Fibroblast of gingiva (primary cell): ENCODE measurements at regions not wholly inside any gene's neighbourhood (a gene's known extent, or its start where the extent isn't known, plus 50 kb on each side); places are given as distances from the start of the nearest gene placed in this dataset.
"Not testable (repeated sequence)": the region's sequence is repeated elsewhere in the genome, so short reads cannot be mapped to it uniquely, and the experiment has no call there.

Experiments used
- DNase-seq: peaks from one replicate; pipeline ENCODE4 v3.0.0-alpha.2; 2011; ENCODE audit warnings: low read depth

DNA sequence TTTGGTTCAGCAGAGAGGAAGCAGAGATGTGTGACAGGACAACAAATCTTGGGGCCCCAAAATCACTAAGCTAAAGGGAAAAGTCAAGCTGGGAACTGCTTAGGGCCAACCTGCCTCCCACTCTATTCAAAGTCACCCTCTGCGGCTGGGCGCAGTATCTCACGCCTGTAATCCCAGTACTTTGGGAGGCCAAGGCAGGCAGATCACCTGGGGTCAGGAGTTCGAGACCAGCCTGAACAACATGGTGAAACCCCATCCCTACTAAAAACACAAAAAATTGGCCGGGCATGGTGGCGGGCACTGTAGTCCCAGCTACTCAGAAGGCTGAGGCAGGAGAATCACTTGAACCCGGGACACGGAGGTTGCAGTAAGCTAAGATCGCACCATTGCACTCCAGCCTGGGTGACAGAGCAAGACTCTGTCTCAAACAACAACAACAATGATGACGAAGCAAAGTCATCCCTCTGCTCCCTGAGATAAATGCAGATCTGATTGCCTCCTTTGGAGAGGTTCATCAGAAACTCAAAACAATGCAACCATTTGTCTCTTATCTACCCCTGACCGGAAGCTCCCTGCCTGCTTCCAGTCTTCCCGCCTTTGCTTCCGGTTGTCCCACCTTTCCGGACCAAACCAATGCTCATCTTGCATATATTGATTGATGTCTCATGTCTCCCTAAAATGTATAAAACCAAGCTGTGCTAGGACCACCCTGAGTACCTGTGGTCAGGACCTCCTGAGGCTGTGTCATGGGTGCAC lies 136.4 kb upstream of the AFDN start:
- not testable (repeated sequence) for DNase-seq

DNA sequence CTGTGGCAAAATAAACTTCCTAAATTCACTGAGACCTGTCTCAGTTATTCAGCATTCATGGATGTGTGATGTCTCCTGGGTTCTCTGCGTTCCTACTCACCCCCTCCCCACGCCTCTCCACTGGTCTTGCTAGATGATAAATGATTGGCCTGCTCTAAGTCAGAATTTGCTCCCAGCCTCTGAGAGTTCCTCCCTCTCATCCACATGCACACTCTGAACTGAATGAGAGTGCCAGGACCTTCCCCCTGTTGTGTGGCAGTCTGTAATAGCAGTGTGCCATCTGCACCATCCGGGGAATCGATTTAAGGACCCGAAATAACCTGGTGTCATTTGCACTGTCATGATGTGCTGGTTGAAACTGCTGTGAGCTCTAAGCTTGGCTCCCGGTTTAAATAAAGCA lies 135.8 kb upstream of the AFDN start:
- no peak for DNase-seq

DNA sequence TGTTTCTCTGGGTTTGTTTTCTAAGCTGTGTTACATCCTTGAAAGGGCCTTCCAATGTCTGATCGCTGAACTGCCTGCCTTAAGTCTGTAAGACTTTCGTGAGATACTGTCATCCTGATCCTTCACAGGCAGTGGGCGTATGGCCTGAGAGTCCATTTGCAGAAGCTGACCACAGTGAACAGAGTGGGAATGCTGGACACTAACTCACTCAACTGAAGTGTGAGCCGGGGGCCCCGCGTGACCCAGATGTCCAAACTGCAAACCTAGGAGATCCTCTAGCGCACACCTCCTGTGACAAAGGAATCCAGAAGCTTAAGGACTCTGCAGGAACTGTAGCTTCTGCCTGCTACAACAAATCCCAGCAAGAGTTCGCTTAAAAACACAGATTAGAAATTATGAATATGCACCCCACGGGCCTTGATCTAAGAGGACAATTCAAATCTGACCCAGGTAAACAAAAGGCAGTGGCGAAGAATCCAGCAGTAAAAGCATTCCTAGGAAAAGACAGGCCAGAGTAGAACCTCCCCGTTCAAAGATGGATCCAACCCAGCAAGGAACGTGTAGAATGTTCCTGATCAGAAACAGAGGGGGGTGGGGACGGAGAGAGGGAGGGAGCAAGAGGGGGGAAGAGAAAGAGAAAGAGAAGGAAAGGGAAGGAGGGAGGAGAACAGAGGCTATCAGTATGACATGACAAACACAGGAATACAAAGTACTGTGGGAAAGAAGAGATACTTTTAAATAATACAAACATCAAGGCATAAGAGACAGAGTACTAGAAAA lies 135.0 kb upstream of the AFDN start:
- no peak for DNase-seq

DNA sequence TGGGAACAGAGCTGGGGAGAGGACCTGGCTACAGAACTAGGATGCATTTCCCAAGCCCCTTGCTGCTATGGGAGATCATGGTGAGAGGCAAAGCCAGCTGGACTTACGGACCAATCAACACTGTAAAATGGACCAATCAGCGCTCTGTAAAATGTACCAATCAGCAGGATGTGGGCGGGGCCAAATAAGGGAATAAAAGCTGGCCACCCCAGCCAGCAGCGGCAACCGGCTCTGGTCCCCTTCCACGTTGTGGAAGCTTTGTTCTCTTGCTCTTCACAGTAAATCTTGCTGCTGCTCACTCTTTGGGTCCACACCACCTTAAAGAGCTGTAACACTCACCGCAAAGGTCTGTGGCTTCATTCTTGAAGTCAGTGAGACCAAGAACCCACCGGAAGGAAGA lies 133.2 kb upstream of the AFDN start:
- DNase-seq: not testable (repeated sequence)

DNA sequence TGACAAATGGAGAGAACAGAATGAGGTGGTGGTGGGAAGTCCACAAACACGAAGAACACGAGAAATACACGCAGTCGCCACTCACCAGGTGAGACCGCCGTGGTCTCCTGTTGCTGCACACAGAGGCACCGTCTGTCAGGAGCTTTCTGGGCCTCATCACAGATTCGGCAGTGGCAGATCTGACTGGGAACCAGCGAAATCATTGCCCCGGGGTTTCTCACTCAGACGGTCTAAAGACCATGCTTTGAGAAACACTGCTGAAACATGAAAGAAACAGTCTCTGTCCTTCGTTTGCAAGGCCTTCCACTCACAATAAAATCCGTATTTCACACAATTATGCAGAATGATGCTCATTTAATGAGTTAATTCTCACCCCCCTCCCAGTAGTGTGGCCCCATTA lies 130.9 kb upstream of the AFDN start:
- no peak for DNase-seq

DNA sequence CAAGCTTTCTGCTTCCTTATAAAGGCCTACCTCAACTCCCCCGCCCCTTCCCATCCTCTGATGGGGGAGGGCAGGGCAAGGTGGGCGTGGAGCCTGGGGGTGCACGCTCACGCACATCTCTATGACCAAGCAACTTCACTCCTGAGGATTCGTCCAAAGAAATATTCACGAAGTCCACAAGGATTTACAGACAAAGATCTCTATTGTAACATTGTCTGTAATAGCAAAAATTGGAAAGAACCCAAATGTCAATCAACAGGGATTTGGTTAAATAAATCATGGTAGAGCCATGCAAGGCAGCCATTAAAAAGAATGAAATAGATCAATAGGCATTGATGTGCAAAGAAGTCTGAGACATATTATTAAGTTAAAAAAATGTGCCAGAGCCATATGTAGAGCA lies 130.4 kb upstream of the AFDN start:
- DNase-seq: no peak

DNA sequence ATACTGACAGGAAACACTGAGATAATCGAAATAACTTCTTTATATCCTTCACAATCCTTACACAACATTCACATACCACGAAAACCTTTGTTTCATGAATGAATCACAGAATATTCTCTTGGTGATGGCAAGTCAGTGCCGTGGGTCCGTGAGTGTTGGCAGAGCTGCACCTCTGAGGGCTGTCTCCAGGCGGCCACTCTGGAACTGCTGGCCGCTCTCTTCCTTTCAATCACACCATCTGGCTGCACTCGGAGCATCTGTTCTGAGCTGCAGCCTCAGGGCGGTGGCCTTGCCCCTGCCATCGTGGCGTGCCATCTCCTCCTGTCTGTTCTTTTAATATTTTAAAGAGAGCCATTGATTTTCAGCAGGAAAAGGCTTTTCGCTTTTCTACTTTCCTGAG lies 129.4 kb upstream of the AFDN start:
- no peak for DNase-seq

DNA sequence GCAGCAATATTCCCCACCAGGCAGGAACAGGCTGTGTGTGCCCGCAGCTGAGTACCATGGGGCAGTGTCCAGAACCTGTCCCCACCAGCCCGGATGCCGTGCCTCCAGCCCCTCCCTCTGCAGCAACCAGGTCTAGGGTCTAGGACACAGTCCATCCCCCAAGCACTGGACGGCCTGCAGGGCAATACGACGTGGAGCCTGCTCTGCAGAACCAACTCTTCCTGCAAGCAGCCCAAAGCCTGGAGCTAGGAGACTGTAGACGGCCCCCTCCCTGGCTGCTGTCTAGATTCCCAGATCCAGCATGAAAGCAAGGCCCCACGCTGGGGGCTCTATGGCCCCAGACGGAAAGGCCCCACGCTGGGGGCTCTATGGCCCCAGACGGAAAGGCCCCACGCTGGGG lies 128.2 kb upstream of the AFDN start:
- no peak for DNase-seq

DNA sequence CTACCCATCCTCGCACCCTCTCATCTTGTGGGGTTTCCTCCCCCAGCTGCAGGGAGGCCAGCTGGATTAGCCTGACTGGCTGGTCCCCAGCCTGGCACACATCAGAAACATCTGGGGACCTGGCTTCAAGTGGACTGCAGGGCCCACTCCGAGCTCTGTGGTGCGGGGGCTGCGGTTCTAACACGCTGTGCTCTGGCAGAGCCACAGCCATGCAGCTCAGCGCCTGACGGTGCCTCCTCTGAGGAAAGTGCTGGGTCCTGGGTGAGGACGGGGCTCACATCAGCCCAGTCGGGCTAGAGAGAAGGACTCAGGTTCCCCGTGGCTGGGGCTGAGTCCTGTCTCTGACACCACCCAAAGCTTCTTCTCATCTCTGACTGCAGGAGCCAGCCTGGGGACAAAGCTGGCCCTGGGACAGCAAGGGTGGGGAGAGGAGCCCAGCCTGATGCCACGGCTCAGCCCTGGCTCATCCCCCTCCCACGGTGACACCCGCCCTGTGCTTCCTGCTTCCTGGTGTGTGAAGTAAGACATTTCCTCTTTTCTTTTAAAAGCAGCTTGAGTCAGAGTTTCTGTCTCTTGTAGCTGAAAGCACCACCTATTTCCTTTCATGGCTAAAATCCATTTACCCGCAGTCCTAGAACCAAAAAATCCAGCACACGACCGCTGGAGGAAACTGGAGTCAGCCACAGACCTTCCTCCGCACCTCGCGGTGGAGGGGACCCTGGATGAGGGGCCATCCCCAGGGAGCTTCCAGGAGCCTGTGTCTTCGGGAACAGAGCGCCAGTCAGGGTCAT lies 127.4 kb upstream of the AFDN start:
- no peak for DNase-seq

DNA sequence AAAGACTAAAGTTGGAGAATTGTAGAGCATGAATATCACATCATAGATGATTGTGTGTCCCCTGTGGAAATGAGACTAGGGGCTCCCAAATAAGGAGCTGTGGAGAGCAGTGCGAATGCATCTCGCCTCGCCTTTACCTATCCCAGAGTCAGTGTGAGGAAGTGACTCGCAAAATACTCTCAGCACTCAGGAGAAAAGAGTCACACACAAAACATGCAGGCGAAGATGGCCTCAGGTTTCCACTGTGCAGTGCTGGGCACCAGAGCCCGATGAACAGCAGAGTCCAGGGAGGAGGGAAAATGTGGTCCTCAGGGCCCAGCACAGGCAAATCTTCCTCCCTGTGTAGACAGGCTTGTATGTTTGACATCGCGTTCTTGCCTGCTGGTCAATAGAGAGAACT lies 126.5 kb upstream of the AFDN start:
- DNase-seq: no peak

DNA sequence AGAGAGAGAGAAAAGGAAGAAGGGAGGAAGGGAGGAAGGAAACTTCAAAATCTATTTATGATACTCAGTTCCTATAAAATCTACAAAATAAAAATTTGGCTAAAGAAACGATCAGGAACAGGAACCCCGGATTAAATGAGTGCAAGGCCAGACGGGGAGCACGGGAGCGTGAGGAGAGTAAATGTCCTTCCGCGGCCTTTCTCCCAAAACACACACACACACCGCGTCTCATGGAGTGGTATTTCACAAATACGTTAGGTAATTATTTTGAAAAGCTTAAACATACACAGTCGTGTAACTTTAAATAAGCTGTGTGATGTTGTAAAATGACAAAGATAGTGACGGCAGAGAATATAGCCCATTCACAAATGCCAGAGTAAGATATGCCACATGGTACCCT lies 125.7 kb upstream of the AFDN start:
- no peak for DNase-seq

DNA sequence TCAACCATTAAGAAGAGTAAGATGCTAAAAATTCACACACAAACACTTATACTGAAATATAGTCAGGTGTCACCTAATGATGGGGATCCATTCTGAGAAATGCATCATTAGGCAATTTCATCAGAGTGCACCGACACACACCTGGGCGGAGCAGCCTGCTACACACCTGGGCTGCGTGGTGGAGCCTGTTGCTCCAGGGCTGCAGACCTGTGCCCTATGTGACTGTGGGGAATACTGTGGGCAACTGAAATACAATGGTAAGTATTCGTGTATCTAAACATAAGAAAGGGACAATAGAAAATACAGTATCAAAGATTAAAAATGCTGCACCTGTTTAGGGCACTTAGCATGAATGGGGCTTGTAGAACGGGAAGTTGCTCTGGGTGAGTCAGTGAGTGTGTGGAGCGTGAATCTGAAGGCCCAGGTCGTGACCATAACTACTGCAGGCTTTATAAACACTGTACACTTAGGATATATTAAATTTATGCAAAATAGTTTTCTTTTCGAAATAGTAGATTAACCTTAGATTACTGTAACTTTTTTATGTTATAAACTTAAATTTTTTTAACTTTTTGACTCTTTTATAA lies 124.4 kb upstream of the AFDN start:
- no peak for DNase-seq

DNA sequence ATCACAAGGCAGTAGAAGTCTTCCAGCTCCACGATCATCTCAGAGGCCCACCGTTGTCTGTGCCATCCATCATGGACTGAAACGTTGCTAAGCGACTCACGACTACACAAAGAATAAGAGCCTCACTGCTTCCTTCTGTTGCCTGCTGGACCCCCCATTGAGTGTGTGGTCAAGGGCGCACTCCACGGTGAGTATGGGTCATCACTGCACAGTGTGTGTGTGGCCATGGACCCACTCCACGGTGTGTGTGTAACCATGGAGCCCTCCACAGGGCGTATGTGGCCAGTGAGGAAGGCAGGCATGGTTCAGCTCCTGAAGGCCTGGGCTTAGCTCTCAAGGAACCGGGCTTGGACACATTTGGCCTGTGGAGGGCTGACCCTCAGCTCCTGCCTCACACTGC lies 123.4 kb upstream of the AFDN start:
- no peak for DNase-seq

DNA sequence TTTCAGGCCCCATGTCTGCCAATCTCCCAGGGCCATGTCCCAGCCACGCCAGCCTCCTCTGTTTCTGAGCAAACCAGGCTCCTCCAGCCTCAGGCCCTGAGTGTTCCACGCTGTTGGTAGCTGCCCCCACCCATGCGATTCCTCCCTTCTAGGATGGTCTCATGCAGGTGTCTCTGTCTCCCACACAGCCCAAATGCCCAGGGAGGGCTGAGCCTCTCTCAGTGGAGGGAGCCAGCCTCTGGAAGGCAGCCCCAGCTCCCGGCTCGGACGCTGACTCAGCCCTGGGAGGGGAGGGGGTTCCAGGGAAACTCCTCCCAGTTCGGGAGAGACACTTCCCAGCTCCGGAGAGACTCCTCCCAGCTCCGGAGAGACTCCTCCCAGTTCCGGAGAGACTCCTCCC lies 122.9 kb upstream of the AFDN start:
- no peak for DNase-seq

DNA sequence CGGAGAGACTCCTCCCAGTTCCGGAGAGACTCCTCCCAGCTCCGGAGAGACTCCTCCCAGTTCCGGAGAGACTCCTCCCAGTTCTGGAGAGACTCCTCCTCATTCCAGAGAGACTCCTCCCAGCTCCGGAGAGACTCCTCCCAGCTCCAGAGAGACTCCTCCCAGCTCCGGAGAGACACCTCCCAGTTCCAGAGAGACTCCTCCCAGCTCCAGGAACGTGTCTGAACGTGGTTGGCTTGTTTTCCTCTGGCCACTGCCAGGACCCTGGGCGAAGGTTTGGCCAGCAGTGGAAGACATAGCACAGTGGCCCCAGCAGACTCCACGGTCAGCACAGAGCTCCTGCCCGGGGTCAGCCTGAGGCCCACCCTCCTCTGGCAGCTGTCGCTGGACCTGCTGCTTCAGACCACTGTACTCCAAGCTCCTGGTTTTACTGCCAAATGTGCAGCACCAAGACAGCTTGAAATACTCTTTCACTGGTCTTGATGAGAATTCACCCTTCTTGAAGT lies 122.3 kb upstream of the AFDN start:
- no peak for DNase-seq

DNA sequence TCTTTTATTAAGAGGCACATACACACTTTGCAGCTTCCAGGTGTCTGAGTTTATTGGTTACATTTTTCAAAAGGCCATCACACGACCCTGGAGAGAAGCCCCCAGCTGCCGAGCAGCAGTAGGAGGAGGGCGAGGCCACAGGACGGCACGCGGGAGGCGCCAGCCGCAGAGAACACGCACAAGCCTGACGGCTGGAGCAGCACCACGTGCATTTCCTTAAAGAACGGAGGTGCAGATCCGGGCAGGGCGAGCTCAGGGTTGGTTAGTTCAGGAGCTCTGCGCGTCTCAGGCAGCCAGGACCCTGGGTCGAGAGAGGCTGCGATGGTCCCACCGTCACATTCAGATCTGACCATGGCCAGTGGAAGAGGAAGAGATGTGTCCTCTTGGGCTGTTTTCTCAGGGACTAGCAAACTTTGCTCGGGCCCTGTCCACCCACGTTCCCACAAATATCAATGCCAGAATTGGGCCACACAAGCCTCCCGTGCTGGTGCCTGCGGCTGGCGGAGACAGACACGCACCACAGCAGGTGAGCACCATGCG lies 121.4 kb upstream of the AFDN start:
- DNase-seq: no peak

DNA sequence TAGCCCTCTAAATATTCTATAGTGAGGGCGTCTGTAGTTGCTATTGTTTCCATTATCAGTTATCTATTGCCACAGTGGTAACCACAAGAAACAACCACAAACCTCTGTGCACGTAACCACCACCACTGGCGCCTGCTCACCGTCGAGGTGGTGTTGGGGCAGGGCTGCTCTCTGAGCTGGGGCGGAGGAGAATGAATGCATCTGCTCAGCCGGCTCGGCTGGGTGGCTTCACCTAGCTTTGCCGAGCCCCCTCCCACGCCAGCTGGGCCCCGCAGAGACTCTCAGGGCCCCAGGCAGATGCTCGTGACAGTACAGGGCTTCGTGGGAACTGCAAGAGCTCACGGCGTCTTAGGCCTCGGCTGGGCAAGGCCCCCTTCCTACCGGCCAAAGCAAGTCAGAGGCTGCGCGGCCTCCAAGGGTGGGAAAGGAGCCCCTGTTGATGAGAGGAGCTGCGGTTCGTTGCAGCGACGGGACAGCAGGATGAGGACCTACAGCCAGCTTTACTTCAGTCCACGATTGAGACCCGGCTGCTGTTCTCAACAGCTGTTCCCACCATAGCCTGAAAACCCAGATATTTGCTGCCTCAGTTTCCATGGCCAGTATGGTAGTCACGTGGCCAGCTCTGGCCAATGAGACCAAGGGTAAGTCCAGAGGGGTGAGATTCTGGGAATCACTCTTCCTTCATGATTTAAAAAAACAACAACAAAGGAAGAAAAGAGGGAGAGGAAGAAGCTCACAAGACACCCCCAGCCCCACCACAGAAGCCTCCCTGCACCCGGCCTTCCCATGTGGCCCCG lies 120.2 kb upstream of the AFDN start:
- DNase-seq: no peak

DNA sequence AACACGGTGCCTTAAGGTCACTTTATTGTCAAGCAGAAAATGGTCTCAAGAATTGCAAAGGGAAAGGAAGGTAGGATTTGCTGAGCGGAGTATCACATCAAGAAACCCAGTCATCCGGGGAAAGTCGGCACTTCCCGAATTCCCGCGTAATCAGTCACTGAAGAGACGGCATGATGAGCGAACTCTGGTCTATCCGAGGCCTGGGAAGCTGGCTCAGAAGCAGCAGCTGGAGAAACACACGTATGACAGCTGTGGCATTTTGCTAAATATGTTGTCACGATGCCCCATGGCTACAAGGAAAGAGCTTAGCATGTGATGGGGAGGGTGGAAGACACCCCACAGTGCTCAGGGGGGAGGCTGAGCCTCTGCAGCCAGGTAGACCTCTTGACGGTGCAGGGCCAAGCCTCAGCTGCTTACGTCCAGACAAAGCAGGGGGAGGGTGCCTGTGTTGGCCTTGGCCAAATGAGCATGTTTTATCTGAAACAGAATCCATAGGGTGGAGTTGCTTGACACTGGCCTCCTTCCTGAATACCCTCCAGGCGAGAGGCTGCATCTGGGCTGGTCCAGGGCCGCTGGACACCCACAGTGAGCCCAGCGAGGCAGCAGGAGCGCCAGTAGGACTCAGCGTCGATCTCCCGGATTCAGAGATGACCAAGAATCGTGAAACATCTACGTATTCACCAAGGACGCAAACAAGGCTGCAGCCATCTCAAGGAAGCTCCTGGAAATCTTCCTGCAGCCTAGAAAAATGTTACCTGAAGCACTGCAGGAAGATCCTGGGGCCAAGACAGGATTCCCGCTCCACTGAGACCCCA lies 118.8 kb upstream of the AFDN start:
- no peak for DNase-seq

DNA sequence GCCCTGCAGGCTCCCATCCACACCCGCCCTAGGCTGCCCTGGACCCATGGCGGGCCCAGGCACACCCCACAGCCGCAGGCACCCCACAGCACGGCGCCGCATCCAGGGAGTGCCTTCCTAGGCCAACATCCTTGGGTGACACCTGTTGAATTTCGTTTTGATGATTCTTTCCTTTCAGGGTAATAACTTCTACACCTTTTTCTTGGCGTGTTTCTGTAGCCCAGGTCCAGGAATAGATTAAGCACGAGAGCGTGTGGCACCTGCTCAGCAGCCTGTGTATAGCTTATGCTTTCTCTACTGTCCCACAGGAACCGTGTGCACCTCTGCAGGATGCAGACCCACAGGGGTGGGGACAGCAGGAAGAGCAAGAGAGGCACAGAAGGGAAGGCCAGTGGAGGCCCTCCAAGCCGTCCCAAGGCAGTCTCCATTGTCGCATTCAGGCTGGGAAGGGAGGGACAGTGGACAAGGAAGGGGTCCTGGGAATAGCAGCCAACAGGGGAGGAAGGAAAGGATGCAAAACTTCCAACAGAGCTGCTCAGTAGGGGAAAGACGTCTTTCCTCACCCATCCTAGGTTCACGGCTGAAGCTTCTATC lies 118.1 kb upstream of the AFDN start:
- DNase-seq: no peak

DNA sequence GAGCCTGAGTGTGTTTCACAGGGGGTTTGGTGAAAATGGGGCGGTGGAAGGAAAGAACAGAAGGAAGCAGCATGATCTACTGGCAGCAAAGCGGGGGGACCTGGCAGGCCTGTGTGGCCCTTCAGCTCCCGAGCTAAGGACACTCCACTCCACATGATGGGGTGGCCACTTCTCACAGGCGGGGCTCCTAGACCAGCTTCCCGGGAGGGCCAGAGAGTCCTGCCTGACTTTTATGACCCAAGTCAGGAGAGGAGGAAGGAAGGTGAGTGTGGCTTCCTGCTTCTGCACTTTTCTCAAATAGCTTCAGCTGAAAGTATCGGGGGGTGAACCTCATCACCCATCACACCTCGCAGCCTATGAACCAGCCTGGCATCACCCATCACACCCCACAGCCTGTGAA lies 117.5 kb upstream of the AFDN start:
- no peak for DNase-seq
